ENCODE measurements at regions not wholly inside any gene's neighbourhood (a gene's known extent, or its start where the extent isn't known, plus 50 kb on each side); places are given as distances from the start of the nearest gene placed in this dataset.

DNA sequence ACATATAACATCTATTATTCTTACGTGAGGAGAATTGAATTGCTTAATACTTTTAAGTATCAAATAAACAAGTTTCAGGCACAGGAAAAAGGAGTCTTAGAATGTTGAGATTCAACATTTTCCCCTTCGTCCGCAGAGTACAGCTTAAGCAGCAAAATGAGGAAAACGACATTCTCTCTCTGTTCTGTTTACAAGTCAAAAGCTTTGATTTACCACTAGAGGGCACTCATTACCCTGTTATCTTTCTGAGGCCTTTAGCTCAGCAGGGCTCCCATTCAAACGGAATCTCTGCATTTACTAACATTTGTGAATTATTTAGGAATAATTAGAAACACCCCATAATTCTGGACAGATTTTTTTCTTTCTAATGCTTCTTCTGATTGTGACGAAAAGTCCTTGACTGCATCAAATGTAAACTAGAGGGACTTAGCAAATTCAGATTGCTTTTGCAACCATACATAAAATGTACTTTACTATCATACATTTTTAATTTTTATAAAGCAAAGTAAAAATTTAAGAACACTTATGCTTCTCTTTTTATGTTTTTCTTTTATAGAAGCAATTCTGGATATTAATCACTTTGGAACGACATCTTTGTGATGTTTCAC is 75.0 kb downstream of the JRKL start:
- Histone ChIP-seq H3K4me3 (peak overlapping the region; percentile 26), H3K36me3 (no peaks in the 10 kb centered on the region), H3K9me3 (no peaks in the 10 kb centered on the region), H3K27ac (no peak overlapping the region), H3K27me3 (ENCODE audit: low read depth) (no peaks in the 10 kb centered on the region), H3K4me1 (peaks cover 8% of the 10 kb centered on the region)
- ATAC-seq (peak; percentile 89 to 95), DNase-seq (no peak)
- intact Hi-C loops (cut with DNase I): no loop called here
- TF ChIP-seq, protein P1, sequence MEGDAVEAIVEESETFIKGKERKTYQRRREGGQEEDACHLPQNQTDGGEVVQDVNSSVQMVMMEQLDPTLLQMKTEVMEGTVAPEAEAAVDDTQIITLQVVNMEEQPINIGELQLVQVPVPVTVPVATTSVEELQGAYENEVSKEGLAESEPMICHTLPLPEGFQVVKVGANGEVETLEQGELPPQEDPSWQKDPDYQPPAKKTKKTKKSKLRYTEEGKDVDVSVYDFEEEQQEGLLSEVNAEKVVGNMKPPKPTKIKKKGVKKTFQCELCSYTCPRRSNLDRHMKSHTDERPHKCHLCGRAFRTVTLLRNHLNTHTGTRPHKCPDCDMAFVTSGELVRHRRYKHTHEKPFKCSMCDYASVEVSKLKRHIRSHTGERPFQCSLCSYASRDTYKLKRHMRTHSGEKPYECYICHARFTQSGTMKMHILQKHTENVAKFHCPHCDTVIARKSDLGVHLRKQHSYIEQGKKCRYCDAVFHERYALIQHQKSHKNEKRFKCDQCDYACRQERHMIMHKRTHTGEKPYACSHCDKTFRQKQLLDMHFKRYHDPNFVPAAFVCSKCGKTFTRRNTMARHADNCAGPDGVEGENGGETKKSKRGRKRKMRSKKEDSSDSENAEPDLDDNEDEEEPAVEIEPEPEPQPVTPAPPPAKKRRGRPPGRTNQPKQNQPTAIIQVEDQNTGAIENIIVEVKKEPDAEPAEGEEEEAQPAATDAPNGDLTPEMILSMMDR (IDR thresholded peaks at IDR 0.05): peak; percentile 78

DNA sequence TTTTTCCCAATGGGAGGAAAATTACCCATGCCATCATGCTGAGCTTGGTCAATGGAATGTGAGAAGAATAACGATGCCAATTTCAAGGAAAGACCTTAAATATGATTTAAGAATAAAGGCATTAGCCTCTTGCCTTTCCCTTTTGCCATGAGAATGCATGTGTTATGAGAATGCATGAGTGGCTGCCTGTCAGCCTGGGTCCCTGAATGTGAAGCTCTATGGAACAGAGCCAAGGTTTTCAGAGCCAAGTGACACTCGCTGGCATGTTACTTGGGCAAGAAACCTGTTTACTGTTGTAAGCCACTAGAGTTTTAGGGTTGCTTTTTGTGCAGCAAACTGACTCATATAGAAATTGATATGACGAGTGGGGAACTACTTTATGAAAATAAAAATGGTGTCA is 75.7 kb downstream of the JRKL start:
- DNase-seq: no peak
- no peak for ATAC-seq
- Histone ChIP-seq H3K9me3 (no peaks in the 10 kb centered on the region), H3K4me1 (peaks cover 8% of the 10 kb centered on the region), H3K27me3 (ENCODE audit: low read depth) (no peaks in the 10 kb centered on the region), H3K27ac (no peak overlapping the region), H3K36me3 (no peaks in the 10 kb centered on the region), H3K4me3 (no peak overlapping the region)
- TF ChIP-seq, protein P1 (IDR thresholded peaks at IDR 0.05): no peak
- intact Hi-C loops (cut with DNase I): no loop called here

DNA sequence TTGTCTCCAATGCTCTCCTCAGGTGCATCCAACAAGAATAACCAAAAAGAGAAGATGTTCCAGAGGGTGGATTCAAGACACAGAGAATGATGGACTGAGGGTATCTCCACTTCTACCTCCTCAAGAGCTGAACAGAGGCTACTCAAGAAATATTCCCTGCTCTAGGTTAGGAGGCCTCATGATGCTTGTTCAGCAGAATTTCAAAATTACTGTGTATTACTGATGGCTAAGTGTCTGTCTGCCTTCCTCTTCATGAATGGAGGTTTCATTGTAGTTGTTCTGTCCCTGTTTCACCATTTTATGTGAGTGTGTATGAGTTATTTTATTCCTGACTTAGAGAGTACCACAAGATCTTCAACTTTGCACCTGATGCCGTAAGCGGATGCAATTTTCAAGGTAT is 76.8 kb downstream of the JRKL start:
- TF ChIP-seq, protein P1 (IDR thresholded peaks at IDR 0.05): no peak
- Histone ChIP-seq H3K36me3 (no peaks in the 10 kb centered on the region), H3K4me3 (no peak overlapping the region), H3K4me1 (peaks cover 8% of the 10 kb centered on the region), H3K27ac (no peak overlapping the region), H3K27me3 (ENCODE audit: low read depth) (no peaks in the 10 kb centered on the region), H3K9me3 (no peaks in the 10 kb centered on the region)
- intact Hi-C loops (cut with DNase I): no loop called here
- DNase-seq (no peak), ATAC-seq (no peak)

DNA sequence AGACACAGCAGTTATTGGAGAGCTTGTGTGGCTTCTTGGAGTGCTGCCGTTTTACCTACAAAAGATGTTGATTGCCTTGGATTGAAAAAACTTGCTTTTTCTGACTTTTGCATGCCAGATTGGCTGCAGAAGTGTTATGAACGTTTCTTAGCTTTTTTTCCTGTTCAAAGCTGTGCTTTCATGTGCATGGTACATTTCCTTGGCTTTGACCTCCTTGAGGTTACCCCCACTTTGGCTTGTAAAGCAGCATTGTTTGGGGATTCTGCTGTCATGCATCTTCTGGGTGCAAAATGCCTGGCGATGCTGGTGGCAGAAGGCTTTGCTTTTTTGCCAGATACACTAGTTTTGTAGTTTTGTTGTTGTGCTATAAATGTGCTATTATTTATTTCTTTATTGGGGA is 80.0 kb downstream of the JRKL start:
- Histone ChIP-seq H3K27me3 (ENCODE audit: low read depth) (no peaks in the 10 kb centered on the region), H3K27ac (no peak overlapping the region), H3K4me3 (no peak overlapping the region), H3K36me3 (no peaks in the 10 kb centered on the region), H3K9me3 (no peaks in the 10 kb centered on the region), H3K4me1 (no peaks in the 10 kb centered on the region)
- TF ChIP-seq, protein P1 (IDR thresholded peaks at IDR 0.05): no peak
- intact Hi-C loops (cut with DNase I): no loop called here
- no peak for DNase-seq
- ATAC-seq: no peak

DNA sequence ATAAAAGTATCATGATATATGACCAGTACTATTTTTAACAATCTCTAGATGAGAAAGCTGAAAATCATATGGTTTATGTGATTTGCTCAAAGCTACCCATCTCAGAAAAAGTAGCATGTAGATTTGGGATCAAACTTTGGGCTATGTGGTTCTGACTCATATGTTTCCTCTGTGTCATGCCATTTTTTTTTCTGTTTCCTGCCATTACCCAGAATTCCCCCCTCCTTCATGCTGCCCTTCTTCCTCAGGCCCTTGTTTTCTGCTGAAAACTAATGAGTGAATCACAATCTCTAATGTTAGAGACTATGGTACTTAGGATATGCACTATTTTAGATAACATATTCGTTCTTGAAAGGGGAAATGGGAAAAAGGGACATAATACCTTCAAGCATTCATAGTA is 80.7 kb downstream of the JRKL start:
- TF ChIP-seq, protein P1 (IDR thresholded peaks at IDR 0.05): no peak
- intact Hi-C loops (cut with DNase I): no loop called here

More for the DNA sequence above, 80.7 kb downstream of the JRKL start:
- no peaks in the 10 kb centered on the region for H3K9me3 ChIP-seq
- no peaks in the 10 kb centered on the region for H3K36me3 ChIP-seq
- H3K27me3 ChIP-seq (ENCODE audit: low read depth): no peaks in the 10 kb centered on the region
- H3K4me1 ChIP-seq: no peaks in the 10 kb centered on the region
- no peak overlapping the region for H3K27ac ChIP-seq
- DNase-seq: no peak
- H3K4me3 ChIP-seq: no peak overlapping the region
- ATAC-seq: no peak
